Stimulated activated CD4-positive, alpha-beta T cell treated with anti-CD3 and anti-CD28 coated beads, Interleukin-2, amount 100 ng/mL, for 48 hours (primary cell): ENCODE measurements at regions not wholly inside any gene's neighbourhood (a gene's known extent, or its start where the extent isn't known, plus 50 kb on each side); places are given as distances from the start of the nearest gene placed in this dataset.
"Not testable (repeated sequence)": the region's sequence is repeated elsewhere in the genome, so short reads cannot be mapped to it uniquely, and the experiment has no call there.

ENCODE experiments used
- DNase-seq, 2 donors: peaks; one replicate each; pipeline ENCODE4 v3.0.0-alpha.2; 2020

DNA sequence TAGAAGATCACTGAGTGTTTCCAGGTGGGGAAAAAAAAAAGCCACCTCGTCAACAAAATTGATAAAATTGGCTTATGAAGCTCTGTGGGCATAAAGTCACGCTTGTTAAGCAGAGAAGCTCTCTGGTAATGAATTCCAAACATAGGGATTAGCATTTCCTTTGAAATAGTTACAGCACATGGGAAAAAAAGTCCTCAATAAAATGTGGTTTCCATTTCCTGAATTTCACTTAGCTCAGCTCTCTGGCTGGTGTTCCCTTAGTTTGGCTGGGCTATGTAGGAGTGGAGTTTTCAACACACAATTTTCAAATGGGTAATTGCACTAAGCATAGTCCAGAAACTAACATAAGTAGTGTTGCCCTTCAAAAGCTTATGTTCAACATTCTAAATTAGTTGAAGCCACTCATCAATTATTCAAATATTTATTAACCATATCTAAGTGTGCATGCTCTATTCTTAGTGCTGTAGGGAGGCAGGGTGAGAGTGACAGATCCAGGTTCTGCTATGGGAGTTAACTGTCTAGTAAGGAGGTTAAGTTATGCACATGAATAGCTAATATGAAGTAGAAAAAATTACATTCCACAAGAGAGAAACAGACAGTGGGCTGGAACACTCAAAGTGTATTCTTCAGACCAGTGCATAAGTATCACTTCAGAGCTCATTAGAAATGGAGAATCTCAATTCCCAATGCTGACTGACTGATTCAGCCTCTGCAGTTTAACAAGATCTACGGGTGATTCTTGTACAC lies 445.7 kb downstream of the SMARCA1 start:
- DNase-seq: no peak

DNA sequence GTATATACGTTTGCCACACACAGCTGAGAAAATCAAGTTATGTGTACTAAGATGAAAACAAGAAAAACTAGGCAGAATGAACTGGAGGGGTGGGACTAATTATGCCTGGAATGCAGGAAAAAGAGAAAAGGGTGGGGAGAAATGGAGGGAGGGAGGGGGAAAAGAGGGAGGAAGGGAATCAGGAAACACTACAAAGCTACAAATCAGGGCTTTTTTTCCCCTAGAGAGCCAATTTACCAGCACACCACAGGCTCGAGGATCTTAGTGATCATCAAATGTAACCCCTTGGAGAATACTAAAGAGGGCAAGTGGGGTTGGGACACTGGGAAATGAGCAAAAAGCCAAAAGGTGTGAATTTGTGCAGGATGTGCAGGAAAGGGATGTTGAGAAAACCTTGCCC lies 451.9 kb downstream of the SMARCA1 start:
- DNase-seq: no peak

DNA sequence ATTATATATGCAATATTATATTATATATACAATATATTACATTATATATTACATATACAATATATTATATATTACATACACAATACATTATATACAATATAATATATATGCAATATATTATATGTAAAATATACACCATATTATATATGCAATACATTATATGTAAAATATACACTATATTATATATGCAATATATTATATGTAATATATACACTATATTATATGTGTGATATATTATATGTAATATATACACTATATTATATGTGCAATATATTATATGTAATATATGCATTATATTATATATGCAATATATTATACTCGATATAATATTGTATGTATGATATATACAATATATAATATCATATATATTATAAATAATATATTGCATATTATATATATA lies 457.4 kb downstream of the SMARCA1 start:
- DNase-seq: no peak

DNA sequence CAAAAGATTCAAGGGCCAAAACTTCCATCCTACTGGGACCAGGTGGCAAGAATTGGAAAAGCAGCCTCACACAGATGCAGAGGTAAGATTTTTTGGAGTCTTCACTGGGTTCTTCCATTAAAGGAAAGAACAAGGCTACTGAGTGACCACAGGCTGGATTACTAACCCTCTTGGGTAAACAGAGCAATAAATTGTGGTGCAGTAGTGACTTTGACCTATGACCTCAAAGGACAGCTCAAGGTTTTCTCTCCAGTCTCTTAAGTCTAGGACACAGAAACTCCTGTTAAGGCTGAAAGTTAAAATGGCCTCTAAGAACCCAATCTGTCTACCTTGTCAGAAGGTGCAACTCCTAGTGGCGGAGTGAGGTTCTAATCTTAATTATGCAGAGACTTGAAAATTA lies 464.9 kb downstream of the SMARCA1 start:
- no peak for DNase-seq

DNA sequence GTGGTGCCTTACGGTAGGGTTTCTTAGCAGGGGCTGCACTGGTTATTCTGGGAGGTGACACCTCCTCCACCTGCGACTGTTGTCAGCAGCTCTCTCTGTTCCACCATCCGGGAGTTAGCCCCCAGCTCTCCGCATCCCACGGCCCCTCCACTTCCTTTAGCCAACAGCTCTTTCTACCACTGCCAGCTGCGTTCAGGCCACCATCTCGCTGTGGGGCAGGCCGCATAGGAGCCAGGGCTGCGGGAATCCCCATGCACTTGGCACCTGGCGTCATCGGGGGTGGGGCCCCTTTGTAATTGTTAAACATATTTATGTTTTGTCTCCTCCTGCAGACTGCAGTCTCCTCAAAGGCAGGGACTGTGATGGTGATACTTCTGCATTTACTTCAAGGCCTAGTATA lies 480.2 kb downstream of the SMARCA1 start:
- no peak for DNase-seq

DNA sequence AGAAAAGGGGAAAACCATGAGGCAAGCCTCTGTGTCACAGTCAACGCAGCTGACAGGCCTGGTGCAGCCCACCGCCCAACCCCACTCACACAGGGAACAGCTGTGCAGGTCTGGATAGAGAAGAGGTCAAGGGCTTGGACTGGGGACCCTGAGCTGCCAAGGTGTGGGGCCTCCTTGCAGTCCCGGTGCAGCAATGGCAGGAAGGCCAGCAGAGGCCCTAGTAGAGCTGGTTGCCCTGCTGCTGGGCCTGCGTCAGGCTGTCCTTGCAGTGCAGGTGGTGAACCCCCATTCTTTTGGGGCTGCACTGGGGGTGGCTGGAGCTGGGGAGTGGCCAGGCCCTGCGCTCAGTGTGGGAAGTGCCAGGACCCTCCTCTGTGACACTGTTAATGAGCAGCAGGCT lies 482.0 kb downstream of the SMARCA1 start:
- no peak for DNase-seq

DNA sequence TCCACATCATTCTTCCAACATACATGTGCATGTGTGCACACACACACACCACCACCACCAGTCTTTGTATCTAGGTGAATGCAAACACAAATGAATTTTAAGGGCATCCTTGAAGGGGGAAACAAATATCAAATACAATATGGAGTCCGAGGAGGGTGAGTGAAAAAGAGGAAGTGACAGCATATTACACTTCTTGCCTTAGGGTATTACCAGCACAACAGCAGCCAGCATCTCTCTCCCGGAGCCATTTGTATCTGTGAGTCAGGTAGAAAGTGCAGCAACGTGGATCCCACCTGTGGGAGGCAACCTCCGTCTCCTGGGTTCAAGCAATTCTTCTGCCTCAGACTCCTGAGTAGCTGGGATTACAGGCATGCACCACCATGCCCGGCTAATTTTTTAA lies 483.2 kb downstream of the SMARCA1 start:
- DNase-seq: no peak

DNA sequence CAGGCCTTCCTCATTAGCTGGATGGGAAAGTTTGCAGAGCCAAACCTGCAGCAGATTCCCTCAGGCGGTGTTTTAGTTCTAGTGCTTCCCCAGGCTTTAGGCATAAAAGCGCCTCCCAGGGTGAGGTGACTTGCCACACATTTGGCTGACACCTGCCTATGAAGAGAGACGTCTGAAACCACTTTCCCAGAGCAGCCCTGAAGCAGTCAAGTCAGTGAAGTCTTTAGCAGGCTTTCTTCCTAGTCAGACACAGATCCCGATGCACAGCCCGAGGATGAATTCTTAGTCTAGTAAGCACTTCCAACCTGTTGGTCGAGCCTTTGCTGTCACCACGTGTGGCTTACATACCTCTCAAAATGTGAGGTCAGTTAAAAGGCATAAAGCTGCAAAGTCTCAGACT lies 484.1 kb downstream of the SMARCA1 start:
- DNase-seq: no peak

DNA sequence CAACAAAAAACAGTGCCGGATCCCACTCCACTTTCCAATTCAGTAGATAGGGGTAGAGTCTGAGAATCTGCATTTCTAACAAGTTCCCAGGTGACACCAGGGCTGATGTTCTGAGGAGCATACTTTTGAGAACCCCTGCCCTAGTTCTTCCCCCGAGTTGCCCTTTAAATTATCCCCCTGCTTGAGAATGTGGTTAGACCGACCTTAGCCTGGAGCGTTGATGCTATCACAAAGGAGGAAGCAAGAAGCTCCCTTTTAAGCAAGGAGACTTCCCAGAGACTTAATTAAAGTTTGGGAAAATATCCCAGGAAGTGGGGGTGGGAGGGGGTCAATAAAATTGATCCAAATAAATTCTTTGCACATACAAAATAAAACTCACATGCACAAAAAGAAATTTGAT lies 485.9 kb downstream of the SMARCA1 start:
- no peak for DNase-seq

DNA sequence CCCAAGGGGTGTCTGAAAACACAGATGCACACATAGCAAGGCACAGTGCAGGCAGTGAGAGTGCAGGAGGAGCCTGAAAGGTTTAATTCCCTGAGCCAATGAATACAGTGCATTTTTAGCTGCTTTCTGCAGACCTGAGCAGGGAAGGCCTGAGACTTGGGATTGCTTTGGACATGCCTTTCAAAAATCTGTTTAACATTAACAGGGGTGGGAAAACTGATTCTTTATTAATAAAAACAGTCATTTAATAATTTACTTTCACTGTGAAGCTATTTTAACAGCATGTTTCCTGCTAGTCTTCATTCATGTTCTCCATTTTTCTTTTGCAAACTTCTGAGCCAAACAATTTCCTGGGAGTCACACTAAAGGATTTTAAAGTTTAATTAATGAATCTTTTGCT lies 488.1 kb downstream of the SMARCA1 start:
- no peak for DNase-seq

DNA sequence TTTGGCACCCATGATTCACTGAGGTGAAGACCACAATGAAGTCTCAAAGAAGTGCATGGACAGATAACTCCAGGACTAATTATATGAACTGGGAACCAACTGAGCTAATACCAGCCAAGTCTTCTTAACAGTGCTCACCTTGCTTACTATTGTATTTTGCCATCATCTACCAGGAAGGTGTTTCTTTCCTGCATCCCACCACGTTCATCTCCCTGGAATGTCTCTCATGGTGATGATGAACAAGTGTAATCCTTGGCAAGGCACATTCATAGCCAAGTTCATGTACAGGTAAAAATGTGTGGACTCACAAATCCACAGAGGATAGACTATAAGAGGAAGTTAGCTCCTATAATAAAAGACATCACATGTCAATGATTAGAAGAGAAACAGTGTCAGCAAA lies 489.1 kb downstream of the SMARCA1 start:
- no peak for DNase-seq

DNA sequence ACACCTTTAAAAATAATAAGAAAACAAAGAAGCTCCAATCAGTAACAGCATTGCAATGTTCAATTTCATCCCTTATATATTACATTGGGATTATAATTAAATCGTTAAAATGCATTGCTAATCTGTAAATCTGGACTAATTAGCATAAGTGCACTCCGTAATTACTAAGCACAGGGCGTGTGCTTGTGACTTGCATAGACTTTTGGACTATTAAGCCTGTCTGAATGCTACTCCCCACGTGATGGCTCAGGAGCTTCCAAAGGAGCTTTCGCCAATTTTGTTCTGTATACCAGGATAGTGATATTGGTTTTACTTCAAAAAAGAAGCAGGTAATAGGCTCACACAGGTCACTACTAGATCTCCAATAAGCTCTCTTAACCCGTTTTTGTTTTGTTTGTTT lies 497.1 kb downstream of the SMARCA1 start:
- DNase-seq: no peak

DNA sequence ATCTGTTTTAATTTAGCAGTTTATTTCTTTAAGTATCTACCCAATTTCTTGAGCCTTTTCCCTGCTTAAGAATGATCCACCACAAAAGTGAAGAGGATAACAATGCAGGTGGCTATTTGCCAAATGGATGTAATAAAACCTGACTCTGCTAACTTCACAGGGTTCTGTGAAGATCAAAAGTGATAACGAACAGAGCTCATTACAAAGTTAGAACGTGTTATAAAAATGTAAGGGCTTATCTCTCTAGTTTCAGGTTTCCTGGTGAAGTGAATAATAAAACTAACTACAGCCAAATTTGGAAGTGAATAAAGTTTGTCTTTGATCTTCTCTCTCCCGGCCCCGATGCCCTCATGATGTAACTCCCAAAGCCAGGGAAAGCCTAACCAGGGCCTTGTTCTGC lies 497.9 kb downstream of the SMARCA1 start:
- DNase-seq: no peak

DNA sequence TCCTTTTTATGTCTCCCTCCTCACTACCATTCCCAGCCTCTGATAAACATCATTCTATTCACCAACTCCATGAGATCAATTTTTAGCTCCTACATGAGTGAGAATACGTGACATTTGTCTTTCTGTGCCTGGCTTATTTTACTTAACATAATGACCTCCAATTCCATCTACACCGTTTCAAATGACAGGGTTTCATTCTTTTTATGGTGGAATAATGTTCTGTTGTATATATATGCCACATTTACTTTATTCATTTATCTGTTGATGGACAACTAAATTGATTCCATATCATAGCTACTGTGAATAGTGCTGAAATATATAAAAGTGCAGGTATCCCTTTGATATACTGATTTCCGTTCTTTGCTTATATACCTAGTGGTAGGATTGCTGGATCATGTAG lies 503.9 kb downstream of the SMARCA1 start:
- DNase-seq: no peak

DNA sequence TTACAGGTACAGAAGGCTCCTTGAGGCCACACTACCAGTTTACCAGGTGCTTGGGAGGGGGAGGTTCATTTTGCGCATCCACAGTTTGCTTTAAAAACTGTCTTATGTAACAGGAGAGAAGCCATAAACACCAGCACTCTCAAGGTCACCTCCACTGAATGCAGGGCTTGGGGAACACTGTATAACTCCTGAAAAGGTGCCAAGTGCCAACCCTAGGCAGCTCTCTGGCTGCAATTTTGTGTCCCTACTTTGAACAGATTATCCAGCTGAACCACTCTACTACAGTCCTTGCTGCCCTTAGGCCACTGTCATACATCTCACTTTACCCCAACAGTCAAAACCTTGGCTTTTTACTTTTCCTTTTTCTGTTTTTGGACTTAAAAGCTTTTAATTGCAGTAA lies 507.9 kb downstream of the SMARCA1 start:
- no peak for DNase-seq

DNA sequence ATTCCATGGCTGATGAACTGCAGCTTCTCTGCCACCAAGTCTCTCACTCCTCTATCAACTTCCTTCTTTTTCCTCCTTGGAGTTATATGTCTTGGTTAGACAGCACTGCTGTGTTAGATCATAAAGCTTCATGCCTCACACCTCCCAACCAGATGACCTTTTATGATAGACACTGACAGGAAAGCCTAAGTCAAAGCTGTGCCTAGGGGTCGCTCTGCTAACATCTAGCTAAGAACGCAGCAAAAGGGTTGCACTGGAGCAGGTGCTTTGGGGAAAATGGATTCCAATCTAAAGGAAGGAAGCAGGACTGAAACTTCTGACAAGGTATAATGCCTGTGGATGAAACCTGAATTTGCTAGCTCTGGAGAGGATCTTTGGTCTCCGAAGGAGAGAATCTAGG lies 509.7 kb downstream of the SMARCA1 start:
- DNase-seq: no peak

DNA sequence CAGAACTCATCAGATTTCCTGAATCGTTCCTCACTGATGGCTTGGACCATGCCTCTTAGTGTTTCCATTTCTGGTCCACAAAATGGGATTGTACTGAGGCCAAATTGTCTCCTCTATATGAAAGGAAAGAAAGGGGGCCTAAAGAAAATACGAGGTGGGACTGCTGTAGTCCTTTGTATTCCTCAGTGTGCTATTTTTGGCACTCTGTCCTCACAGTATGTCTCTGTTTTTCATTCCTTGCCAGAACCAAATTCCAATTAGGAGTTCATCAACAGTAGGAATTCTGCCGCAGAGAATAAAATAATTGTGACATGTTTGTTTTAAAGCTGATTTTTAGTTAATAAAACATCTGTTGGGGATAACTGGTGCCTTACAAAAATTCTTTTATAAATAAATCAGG lies 515.7 kb downstream of the SMARCA1 start:
- DNase-seq: no peak

DNA sequence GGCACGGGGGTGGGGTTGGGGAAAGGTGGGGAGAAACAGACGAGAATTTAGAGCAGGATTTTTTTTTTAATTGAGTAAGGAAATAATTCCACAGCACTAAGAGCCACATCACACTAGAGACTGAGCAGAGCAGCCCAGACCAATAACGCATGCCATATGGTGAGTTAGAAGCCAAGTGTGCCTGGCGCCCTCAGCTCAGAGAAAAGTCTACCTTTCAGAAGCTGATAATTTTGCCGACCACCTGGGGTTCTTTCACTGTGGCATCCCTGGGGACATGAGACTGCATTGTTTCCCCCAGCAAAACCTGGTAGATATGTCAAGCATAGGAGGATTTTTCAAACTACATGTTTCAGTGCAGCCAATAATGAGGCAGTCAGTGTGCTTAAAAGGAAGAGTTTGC lies 516.8 kb downstream of the SMARCA1 start:
- no peak for DNase-seq

DNA sequence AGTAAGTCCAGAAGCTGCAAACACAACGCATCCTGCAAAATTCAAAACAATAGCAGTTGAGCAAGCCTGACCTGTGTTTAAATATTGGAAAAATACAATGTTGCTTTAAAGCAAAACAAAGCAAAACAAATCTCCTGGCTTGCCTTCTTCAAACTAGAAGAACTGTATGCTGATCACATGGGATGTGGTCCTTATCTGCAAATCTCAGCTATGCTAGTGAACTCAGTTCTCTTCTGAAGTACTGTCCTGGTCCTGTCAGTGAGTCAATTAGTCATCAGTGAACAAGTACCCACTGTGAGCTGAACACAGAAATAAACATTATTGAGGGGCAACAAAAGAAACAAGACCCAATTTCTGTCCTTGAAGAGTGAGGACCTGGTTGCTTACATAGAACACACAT lies 522.5 kb downstream of the SMARCA1 start:
- no peak for DNase-seq

DNA sequence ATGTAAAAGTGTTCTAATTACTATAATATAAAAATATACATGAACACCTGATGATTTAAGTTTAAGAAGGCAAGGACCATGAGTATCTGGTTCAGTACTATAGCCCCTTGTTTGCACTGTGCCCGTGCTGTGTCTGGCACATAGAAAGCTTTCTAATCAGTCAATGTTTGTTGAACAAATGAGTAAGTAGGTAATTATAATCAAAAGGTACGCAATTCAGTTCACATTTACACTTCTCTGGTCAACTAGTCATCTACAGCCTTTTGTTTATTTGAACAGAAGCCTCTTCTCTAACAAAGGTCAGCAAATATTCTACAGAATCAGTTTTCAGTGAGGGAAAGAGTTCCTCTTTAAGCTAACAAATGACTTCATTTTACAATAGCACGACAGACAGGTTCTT lies 523.3 kb downstream of the SMARCA1 start:
- no peak for DNase-seq

DNA sequence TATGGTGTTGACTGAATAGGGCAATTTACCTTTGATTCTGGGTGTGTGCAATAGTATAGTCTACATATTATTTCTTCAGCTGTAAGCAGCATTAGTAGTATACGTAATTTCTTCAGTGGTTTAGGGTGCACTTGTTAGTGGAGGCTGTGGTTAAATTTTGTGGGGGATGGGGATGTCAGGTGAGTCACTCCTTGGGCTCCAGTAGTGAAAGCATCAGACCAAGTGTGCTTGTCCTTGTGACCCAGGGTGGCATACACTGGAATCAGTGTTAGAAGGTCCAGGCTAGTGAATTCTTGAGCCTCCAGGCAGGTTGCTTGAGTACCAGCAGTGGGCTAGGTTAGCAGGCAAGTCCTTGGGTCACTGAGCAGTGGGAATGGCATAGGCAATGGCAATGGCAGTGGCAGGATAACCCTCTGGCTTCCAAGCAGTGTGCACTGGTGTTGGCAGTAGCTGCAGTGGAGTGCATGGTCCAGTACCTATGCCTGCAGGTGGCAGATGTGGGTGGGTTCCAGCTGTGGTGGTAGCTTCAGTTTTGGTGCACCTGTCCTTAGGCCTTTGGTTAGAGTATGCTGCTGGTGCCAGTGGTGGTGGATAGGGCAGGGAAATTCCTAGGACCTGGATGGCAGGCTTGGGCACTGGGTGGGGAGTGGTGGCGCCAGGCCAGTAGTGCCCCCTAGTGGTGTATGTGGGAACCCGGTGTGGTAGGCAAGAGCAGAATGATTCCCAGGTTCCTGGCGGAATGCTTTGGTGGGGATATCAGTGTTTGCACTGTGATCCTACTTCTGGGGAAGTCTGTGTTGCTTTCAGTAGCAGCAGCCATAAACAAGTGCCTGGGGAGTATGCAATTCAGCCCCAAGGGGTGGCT lies 531.0 kb downstream of the SMARCA1 start:
- DNase-seq: no peak

DNA sequence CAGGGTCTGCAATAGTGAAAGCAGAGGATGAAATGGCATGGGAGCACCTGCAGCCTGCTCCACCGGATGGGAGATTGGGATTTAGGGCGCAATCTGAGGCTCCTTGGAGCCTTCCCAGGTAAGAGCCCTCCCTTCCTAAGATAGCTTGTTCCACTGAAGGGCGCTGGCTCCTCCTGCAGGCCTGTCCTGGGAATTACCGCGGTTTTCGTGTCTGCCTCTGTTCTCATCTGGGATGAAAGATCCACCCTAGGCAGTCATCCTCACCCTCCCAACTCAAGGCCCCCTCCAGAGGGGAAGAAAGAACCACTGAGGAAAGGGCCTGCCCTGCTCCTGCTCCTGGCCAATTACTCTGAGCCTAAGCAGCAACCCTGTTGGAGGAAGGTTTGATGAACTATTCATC lies 547.5 kb downstream of the SMARCA1 start:
- DNase-seq: peak; percentile 5 to 18

DNA sequence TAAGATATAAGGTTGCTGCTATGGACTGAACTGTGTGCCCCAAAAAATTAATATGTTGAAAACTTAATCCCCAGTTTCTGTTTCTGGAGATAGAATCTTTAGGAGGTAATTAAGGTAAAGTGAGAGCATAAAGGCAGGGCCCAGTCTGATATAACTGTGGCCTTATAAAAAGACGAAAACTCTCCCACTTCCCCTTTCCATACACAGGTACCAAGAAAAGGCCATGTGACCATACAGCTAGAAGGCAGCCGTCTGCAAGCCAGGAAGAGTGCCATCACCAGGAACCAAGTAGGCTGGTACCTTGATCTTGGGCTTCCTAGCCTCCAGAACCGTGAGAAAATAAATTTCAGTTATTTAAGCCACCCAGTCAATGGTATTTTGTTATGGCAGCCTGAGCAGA lies 550.3 kb downstream of the SMARCA1 start:
- no peak for DNase-seq

DNA sequence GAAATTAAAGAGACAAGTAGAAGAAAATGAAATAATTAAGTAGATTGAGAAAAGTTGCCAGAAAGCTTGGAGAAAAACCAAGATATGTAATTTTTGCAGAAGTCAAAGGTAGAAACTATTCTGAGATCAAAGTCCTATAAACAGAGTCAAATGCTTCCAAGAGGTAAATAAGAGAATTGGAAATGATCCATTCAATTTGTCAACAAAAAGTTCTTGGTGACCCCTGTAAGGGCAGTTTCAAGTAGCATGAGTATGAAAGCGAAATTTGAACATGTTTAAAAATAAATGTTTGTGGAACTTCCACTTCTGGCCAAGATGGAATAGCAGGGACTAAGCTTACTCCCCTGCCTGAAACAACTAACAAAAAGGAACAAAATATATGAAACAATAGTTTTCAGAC lies 562.0 kb downstream of the SMARCA1 start:
- DNase-seq: no peak

DNA sequence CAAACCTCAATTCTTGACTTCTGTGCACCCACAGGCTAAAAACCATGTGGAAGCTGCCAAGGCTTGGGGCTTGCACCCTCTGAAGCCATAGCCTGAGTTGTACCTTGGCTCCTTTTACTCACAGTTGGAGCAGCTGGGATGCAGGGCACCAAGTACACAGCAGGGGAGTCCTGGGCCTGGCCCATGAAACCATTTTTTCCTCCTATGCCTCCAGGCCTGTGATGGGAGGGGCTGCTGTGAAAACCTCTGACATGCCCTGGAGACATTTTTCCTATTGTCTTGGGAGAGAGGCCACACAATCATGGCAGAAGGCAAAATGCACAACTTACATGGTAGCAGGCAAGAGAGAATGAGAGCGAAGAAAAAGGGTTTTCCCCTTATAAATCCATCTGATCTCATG lies 568.6 kb downstream of the SMARCA1 start:
- not testable (repeated sequence) for DNase-seq
